Left colon (tissue), 2 donors: ENCODE measurements at regions not wholly inside any gene's neighbourhood (a gene's known extent, or its start where the extent isn't known, plus 50 kb on each side); places are given as distances from the start of the nearest gene placed in this dataset.
"Not testable (repeated sequence)": the region's sequence is repeated elsewhere in the genome, so short reads cannot be mapped to it uniquely, and the experiment has no call there.

ENCODE experiments used
- ATAC-seq: fragments of 200-7000 bp; cut with Tn5 transposase; one replicate; pipeline ENCODE4 v1.9.1; 2020; ENCODE audit warnings: mild to moderate bottlenecking, moderate library complexity
- DNase-seq, 2 donors: peaks; one replicate each; pipeline ENCODE4 v3.0.0-alpha.2; 2020
- intact Hi-C, 2 donors: fragments of 100-400 bp; cut with DNase I in 1 of 2; cut with micrococcal nuclease in 1 of 2; formaldehyde crosslinking; loops; one replicate each; pipeline versions ENCODE4 v1.11.2 to v1.14.0; 2022; cut with DNase I, micrococcal nuclease
- donor health status: DM: no; HTN: no; CAD: no.
- donor health status: DM: yes; HTN: yes; CAD: no.

DNA sequence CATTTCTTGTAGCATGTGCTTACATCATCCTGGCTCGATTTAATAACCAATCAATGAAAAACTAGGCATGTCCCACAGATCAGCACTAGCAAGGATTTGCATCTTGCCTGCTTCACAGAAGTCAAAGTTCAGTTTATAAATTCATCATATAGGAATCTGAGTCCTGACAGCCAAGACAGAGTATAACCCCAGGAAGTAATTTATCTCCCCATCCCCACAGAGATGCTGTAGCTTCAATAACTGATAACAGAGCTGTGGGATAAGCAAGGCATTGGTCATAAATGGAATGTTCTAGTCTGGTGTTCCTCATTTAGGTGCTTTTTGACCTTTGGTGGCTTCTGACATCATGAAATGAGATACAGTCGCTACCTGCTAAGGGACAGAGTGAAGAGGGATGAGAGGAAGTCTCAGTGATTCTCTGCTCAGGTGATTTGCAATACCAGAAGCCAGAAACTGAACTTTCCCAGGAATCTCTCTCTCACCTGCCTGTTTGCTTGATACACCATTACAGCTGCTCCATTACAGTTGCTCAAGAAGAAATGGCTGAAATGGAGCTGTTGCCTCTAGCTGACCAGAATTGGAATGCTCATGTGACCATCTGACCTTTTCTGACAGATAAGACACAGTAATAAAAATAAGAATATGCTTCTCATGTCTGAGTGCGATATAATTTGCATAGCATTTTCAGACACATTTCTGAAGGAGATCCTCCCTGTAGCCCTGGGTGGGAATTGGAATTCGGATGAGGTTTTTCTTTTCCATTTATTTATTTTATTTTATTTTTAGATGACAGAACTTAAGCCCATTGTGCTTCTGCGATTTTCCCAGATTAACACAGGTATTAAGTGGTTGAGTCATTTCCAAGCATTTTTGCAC is 217.1 kb upstream of the KCNMB2 start:
- ATAC-seq (peak; percentile 15), DNase-seq (no peak)
- intact Hi-C loops = no loop called here

GRCh38 chr3:178320456-178321351 is 215.5 kb upstream of the KCNMB2 start:
- DNase-seq (peak in 1 of 2 donors; percentile 8), ATAC-seq (peak; percentile 95)
- intact Hi-C loops = loop anchor here in 1 of 2 donors (5.0 kb wide), 1 partner anchor 958 kb away; no protein-coding TSS in a partner anchor

DNA sequence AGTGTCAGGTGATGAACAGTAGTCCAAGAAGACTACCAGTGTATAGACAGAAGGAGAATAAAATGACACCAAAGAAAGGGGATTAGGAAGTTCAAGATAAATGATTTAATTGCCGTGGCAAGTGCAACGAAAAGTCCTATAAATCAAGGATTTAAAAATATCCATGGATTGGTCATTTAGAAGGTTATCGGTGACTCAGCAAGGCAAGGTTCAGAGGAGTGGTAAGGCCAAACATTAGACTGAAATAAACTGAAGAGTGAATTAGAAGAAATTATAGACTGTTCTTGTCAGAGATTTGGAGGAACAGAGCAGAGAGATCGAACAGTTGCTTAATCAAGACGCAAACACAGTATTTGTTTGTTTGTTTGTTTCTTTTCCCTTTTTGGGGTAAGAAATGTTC is 211.9 kb upstream of the KCNMB2 start:
- intact Hi-C loops = loop anchor here in 1 of 2 donors (5.0 kb wide), 1 partner anchor 962 kb away; no protein-coding TSS in a partner anchor
- no peak for DNase-seq
- no peak for ATAC-seq

DNA sequence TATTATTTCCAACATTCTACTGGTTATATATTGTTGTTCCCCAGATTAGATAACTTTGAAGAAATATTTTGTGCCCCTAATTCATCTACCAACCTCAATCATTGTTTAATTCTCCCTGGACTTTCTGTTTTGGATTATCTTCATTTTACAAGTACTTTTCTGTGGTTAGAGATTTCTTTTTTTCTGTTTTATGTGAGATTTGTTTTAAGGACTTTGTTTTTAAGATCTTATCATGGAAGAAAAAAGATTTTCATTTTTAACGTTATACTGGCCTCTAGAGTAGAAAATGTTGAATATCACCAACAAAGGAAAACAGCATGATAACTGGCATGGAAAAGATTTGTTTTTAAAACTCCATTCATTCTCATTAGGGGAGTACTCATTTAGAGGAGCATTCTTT is 210.9 kb upstream of the KCNMB2 start:
- DNase-seq (no peak), ATAC-seq (no peak)
- intact Hi-C loops = no loop called here

GRCh38 chr3:178329936-178330335 is 206.3 kb upstream of the KCNMB2 start:
- ATAC-seq = no peak
- no peak for DNase-seq
- intact Hi-C loops = no loop called here

DNA sequence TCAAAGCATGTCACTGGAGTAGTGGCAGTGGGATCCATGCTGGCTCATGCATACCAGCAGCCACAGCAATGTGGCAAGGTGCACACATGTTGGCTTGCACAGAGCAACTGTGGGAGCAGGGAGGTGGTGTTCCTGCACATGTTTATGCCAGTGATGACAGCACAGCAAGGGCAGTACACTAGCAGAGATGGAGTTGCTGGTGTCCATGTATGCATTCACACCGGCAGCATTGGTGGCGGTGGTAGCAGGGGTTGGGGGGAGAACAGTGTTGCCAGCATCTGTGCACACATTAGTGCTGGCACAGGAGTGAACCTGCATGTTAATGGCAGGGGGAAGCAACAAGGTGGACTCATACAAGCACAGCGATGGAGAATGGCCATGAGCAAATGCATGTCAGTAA is 202.0 kb upstream of the KCNMB2 start:
- DNase-seq = no peak
- intact Hi-C loops = no loop called here
- no peak for ATAC-seq

- no peak for ATAC-seq
- intact Hi-C loops = no loop called here
- no peak for DNase-seq
These were observed 199.9 kb upstream of the KCNMB2 start for GRCh38 chr3:178336336-178336735.

DNA sequence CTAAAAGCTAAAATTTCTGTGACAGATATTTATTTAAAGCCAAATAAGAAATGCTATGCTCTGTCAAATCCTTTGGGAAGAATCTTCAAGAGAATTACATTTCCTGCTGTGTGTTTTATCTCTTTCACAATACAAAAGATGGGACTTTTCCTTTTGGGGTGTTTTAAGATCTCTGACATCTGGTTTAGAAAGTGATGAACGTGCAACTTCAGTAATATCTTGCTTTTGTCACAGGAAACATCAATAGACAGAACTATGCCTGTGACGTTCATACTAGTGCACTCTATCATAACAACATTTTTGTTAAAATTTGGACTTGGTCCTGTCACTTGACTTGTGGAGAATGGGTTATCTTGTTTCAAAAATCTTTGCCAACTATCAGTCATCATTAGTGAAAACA is 195.7 kb upstream of the KCNMB2 start:
- ATAC-seq = no peak
- DNase-seq = no peak
- intact Hi-C loops = no loop called here

GRCh38 chr3:178341636-178342035 is 194.6 kb upstream of the KCNMB2 start:
- DNase-seq = no peak
- intact Hi-C loops = no loop called here
- no peak for ATAC-seq

DNA sequence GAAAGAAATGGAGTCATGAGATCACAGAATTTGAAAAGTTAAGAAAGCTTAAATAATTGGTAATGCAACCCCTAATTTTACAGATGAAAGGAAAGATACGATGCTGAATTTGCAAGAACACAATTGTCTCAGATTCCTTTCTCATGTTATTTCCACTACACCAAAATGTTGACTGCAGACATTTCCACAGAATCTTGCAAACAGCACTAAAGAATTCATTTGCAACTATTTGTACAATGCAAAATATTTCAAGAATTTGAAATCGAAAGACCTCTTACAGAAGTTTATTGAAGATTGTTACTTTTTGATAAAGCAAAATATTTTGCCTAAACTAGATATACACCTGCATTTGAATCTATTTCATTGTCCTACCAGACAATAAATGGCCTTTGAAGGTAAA is 194.1 kb upstream of the KCNMB2 start:
- no peak for DNase-seq
- no peak for ATAC-seq
- intact Hi-C loops = no loop called here

- intact Hi-C loops = no loop called here
- ATAC-seq (peak; percentile 99), DNase-seq (peak; percentile 88 to 91)
These were observed 192.7 kb upstream of the KCNMB2 start for GRCh38 chr3:178343433-178344038.

GRCh38 chr3:178345944-178346343 is 190.3 kb upstream of the KCNMB2 start:
- intact Hi-C loops = no loop called here
- DNase-seq = no peak
- no peak for ATAC-seq

GRCh38 chr3:178348561-178349217 is 187.5 kb upstream of the KCNMB2 start:
- ATAC-seq, DNase-seq, intact Hi-C loops: not testable (repeated sequence)

DNA sequence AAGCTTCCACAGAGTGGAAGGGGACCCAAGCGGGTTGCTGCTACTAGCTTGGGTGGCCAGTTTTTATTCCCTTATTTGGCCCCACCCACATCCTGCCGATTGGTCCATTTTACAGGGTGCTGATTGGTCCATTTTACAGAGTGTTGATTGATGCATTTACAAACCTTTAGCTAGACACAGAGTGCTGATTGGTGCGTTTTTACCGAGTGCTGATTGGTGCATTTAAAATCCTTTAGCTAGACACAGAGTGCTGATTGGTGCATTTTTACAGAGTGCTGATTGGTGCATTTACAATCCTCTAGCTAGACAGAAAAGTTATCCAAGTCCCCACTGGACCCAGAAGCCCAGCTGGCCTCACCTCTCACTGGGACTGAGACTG is 187.0 kb upstream of the KCNMB2 start:
- intact Hi-C loops, DNase-seq, ATAC-seq: not testable (repeated sequence)

DNA sequence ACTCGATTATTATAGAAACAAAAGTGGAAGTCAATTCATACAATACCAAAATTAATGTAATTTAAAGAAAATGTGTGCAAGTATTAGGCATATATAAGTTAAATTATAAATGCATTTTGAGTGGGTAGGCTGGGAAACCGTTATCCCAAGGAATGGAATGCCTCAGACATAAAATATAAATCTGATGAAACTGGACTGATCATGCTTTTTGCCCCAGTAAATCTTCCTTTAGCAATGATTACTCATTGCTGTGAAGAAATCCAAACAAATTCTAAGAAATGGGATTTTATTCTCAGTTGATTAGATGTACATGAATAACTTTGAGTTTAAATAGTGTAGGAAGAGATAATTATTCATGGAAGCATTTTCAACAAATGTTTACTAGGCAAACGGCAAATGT is 185.5 kb upstream of the KCNMB2 start:
- ATAC-seq (no peak), DNase-seq (no peak)
- intact Hi-C loops = no loop called here

DNA sequence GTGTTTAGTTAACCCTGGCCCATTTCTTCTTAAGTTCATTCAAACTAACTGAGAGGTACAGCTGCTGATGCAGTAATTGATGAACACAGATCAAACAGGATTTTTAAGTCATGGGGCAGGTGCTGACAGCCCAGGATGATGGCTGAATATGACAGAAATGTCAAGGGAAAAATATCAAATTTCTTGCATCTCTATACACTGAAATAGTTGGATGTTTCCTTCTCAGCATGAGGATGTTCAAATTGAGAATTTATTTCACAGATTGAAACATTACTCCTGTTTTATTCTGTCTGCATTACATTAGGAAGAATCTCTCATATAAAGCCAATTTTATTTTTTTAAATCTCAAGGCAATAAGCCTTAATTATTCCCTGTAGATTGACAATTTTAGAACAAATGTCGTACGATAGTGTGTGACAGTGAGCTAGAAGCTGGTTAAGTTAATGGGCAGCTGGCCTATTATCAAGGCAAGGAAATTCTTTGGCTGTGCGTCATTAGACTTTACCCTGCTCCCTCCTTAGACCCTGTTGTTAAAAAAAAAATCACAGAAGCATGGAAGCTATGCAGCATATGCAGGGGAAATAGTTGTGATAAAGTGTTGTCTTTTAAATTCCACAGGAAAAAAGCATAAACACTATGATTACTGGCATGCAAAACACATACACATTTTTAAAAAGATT is 183.8 kb upstream of the KCNMB2 start:
- intact Hi-C loops = no loop called here
- DNase-seq = no peak
- peak; percentile 33 for ATAC-seq

DNA sequence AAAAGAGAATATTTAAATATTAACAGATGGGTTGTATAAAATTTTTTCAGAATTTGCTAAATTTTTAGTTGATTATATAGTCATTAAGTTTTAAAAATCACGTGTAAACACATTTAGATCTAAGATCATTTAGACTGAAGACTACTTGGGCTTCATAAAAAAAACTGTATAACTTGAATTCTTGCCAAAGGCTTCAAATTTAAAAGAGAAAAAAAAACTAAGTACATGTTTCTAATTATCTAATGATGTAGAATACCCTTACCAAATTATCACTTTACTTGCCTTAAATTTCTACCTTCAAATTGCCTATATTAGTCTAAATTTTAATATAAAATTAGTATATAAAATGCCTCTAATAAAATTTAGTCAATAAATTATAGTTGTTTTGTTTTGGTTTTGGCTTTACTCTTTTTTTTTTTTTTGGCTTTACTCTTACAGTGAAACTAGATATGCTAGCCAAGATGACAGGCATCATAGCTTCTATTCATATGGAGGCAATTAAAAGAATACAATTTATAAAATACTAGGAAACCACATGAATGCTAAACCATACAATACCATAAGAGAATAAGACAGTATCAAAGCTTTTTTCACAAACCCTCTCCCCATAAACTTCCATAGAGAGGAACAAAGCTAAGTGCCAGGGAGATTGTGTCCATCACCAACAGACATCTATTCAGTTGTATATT is 183.1 kb upstream of the KCNMB2 start:
- ATAC-seq = no peak
- intact Hi-C loops = no loop called here
- no peak for DNase-seq

- ATAC-seq (no peak), DNase-seq (no peak)
- intact Hi-C loops = no loop called here
These were observed 176.5 kb upstream of the KCNMB2 start for GRCh38 chr3:178359728-178360127.
